COR-L47 (cell line): ENCODE measurements at regions not wholly inside any gene's neighbourhood (a gene's known extent, or its start where the extent isn't known, plus 50 kb on each side); places are given as distances from the start of the nearest gene placed in this dataset.
A peak's percentile ranks its signal among the peaks of the same experiment; 100 is the strongest.

Experiments used
- DNase-seq: peaks from one replicate; lab custom pipeline; 2025; lab: John Stamatoyannopoulos, UW

DNA sequence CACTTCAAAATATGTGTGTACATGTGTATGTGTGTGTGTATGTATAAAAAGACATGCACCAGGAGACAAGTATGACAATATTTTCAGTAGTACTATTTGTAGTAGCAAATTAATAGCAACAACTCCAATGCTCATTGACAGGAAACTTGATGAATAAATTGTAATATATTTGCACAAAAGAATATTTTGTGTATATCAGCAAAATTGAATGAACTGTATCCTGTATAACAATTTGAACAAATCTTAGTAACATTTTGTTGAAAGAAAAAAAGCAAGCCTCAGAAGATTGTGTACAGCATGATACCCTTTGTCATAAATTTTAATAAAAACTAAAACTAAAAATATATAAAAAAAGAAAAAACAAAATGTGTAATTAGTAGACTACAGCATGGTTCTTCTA, 1367.3 kb upstream of the TMEFF2 start:
- no peak for DNase-seq

DNA sequence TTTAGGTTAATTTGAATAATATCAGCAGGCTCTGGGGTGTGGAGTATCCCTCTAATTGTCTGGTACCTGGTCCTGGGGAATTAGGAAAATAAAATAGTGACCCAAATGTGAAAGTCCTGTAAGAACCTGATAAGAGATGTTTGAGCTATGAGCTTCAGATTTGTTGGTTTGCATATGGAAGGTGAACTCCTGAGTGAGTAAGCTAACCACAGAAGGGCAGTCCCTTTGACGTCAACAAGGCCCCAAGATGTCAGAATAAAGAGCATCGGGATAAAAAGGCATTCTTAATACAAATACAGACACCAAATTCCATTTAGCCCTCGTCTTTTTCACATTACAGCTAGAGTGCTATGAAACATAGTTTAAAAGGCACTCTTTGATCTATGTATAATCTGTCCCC, 1366.3 kb upstream of the TMEFF2 start:
- DNase-seq = no peak

DNA sequence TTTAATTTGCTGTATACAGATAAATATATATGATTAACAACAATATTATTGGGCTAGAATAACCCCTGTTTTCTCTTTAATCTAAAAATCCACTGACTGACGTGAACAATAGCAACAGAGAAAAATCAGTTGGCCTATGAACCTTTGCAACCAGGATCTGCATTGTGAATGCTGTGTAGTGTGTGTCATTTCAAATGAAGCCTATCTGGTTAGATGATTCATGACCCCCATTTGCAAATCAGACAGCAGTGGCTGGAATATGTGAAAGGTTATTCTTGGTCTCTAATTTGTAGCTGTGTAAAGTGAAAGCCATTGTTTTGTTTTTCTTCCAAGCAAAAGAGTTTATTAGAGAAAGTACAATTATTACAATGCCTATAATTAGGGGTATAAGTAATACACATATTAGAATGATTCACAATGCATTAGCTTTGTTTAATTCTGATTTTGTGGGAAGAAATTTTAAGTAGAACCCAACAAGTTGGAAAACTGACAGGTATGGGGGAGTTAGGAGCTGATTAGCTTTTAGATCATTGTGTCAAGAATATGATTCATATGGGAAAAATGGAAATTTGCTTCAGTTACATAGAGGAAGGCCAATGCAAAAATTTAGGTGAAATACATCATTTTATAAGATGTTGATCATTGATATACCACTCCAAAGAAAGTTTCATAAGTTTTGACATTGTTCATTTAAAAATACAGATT, 1362.2 kb upstream of the TMEFF2 start:
- DNase-seq = no peak

DNA sequence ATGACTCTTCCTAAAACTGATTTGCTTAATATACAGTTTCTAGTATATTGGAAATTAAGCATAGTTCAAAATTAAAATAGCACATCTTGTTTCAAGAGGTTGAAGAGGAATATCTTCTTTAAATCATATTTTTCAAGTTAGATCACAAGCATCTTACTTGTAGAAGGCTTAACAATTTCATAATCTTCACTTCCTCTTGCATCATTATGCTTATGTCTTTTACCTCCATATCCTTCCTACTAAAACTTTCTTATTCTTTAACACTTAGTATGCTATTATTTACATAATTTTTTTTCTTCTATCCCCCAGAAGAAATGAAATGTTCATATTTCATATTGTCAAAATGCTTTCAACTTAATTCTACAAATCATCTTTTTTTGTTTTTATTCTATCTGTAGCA, 1354.9 kb upstream of the TMEFF2 start:
- DNase-seq = no peak

DNA sequence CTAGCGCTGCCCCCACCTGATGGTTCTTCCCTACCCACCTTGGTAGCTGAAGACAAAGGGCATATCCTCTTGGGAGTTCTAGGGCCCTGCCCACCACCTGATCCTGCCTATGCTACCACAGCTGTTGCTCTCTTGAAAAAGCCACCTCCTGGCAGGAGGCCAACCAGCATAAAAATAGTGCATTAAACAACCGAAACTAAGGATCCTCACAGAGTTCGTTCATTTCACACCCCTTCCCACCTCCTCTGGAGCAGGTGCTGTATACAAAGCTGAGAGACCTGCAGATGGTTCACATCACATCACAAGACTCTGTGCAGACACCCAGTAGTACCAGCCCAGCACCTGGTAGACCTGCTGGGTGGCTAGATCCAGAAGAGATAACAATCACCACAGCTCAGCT, 1348.0 kb upstream of the TMEFF2 start:
- DNase-seq = peak; percentile 35

DNA sequence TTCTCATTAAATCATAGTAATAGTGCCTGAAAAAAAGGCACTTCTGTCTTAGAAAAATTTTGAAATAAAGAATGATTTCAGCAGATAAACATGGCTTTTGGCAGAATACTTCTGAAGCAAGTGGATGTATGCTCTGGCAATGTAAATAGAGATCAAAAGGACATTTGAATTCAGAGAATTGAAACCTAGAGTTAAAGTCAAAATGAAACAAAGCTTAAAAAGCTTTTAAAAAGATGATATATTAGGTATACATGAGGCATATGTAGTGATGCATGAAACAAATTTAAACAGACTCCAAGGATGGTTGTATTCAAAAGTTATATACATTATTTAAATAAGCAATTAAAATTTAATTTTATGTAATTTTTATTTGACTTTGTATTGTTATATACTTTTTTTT, 1344.5 kb upstream of the TMEFF2 start:
- DNase-seq = no peak

DNA sequence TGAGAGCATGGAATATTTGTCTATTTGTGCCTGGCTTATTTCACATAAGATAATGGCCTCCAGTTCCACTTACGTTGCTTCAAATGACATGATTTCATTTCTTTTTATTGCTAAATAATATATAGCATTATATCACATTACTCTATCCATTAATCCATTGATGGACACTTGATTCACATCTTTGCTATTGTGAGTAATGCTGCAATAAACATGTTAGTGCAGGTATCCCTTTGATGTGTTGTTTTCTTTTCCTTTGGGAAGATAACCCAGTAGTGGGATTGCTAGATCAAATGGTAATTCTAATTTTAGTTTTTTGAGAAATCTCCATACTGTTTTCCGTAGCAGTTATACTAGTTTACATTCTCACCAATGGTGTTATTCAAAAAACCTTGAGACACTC, 1343.3 kb upstream of the TMEFF2 start:
- DNase-seq = no peak

DNA sequence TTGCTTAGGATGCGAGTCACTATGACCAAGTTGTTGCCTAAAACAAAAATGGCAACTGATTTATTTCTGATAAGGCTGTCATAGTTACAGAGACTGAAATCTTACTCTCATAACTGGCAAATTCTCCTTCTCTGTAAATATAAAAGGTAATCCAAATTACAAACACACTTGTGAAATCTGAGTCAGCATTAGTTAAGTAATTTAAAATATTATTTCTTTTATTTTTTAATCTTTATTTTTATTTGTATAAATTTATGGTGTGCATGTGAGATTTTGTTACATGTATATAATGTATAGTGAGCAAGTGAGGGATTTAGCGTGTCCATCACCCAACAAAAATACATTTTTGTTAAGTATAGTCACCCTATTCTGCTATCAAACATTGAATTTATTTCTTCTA, 1342.8 kb upstream of the TMEFF2 start:
- DNase-seq = no peak

DNA sequence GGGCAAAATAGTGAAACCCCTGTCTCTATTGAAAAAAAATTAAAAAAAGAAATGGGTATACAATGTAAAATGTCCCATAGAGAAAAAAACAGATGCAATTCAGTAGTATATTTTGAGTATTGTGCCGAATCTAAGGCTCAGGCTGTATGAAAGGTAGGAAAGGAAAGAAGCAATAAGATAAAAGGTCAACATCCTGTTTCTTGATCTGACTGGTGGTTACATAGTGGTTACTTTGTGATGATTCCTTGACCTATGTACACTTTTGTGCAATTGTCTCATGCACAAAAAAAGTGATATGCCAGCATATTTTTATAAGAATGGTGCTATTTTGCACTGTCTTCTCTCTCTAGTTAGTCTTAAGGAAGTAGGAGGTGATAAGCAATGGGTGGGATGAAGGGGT, 1333.7 kb upstream of the TMEFF2 start:
- DNase-seq = no peak

DNA sequence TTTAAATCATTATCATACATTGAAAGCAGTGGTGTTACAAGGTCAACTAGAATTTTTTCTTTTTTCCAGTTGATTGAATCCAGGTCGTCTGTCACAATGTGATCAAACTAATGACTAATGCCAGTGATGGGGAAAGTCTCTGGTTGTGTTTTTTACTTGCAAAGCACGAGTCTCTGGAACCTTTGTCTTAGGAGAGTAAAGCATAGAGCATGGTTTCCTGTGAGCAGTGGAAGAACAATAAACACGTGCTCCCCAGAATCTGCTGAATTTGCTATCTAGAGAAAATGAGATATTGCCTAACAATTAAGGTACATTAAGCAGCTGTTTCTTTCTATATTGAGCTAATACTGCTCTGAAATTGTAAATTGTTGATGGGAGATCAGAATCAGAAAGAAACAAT, 1332.4 kb upstream of the TMEFF2 start:
- DNase-seq = no peak

DNA sequence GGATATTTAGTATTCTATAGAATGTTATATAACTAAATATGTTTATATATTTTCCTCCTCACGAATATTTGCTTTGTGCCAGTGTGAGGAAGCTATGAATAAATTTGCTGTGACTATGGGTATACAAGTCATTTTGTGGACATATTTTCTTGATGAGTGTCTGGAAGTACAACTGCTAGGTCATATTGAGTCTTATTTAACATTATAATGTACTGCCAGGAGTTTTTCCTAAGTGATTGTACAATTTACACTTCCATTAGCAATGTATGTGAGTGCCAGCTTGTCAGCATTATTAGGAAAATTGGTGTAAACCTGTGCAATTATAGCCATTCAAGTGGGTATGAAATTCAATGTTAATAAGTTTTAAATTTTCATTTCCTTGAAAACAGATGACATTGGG, 1328.9 kb upstream of the TMEFF2 start:
- no peak for DNase-seq

DNA sequence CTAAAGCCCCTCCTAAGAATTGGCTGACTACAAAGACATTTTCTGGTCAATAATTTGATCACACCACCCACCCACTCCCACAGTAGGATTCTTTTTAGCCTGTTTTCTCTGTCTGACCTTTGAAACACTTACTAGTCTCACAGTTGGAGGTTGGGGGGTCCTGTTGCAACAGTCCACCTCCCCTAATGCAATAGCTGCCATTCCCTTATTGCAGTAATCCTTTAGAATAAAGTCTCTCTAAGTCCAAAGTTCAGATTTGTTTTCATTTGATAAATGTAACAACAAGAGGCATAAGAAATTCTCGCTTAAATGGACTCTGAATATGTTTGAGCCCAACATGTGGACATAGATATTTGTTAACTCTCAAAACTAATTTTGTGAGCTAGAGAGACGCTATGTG, 1326.8 kb upstream of the TMEFF2 start:
- no peak for DNase-seq

DNA sequence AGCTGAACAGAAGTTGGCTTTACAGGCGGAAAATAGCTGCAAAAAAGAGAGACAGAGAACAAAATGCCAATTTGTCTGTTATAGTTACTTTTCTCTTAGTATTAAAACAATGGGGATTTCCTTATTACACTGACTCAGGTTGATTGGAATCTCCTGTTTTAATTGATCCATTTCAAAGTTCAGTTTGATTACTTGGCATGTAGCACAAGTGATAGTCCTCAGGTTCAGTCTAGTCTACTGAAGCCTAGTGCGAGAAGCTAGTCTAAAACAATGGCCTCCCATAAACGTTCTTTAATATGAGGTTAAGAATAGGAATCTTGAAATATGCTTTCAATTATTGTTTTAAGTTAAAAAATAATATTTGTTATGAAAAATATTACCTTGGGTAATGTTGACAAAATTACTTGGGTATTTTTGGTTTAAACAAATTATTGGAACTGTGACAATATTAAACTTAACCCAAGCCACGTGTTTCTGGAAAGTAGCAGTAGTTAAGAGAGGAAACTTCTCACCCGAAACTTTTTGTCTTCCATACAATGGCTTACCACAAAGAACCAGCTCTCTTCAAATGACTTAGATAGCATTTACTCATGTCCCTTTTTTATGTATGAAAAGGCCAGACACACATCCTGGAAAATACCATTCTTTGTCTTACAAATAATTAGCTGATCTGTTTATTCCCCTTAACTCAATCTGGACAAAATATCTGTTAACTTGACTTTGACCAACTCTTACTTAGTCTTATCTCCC, 1326.2 kb upstream of the TMEFF2 start:
- no peak for DNase-seq

DNA sequence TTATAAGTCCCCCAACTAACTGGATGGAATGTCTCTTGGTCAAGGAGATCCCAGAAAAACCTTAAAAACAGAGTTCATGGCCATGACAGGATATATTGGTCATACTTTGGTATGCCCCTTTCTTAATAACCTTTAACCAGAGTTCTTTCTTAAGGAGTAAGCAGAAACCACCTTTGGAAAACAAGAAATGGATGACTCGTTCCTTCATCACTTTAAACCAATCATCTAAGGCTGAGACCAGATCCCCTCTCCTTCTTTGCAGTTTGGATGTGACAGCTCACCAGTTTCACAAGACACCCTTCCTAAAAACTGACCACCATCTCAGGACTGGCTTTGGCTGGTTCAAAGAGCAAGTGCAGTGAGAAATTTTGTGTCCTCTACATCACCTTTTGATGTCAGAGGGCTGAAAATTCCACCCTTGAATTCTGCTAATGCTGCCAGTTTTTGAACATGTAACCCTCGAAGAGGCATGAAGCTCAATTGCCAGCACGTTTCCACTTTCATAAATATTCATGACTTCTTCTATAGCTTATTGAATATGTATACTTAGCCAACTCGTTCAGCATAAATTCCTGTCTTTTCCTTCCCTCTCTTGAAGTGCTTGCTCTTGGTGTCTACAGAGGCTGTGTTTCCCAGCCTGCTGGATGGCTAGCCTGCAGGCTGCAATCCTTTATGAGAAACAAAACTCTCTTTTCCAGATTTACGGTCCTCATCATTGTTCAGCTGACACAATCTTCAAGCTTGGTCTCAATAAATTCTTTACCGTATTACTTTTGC, 1323.5 kb upstream of the TMEFF2 start:
- no peak for DNase-seq

DNA sequence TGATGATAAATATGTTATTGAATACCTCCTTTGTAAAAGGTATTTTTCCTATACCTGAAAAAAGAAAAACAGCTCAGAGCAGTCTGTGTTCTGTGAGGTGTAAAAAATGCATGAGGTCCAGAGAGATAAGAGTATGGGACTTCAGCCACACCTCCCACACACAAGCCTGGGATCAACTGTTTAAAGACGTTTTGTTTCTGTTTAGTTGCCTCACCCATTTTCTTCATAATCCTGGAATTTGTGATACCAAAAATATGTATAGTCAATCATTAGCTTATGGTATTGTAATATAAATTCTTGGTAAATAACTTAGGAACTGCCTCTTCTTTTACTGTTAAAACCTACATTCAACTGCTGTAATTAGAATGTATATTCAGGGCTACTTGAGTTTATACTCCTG, 1322.9 kb upstream of the TMEFF2 start:
- no peak for DNase-seq

DNA sequence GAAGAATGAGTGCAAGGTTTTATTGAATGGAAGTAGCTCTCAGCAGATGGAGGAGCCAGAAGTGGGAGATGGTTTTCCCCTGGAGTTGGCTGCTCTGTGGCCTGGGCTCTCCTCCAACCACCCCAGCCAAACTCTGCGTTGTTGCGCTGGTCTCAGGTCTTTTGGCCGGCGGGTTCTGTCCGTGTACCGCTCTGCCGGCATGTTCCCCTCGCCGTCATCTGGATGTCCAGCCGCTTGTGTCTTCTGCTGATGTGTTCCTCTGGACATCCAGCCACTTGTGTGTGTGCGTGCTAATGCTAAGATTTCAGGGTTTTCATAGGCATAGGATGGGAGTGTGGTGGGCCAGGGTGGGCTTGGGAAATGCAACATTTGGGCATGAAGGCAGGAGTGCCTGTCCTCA, 1311.3 kb upstream of the TMEFF2 start:
- DNase-seq = no peak

DNA sequence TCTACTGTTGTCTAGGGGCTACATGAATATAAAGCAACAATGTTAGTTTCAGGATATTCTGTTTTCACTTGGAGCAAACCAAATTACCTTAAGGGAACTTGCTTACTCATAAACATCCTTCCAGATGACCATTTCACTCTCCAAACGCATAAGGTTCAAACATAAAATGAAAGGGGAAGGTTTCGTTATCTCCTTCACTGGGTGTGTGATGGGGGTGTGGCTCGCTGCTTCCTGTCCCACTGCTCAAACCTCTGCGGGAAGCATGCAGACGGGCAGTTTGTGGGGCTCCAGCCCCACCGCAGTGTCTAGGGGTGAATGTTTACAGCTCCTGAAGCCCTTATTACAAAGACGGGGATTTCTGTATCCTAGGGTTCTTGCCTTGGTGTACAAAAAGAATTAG, 1310.9 kb upstream of the TMEFF2 start:
- DNase-seq = no peak

DNA sequence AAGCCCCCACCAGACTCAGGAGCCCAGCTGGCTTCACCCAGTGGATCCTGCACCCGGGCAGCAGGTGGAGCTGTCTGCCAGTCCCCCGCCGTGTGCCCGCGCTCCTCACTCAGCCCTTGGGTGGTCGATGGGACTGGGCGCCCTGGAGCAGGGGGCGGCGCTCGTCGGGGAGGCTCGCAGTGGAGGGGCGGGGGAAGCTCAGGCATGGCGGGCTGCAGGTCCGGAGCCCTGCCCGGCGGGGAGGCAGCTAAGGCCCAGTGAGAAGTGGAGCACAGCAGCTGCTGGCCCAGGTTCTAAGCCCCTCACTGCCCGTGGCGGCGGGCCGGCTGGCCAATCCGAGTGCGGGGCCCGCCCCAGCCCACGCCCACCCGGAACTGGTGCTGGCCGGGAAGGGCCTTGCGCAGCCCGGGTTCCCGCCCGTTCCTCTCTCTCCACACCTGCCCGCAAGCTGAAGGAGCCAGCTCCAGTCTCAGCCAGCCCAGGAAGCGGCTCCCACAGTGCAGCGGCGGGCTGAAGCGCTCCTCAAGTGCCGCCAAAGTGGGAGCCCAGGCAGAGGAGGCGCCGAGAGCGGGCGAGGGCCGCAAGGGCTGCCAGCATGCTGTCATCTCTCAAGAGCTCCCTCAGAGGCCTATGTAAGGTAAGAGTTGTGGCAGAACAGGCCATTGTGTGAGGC, 1307.8 kb upstream of the TMEFF2 start:
- no peak for DNase-seq

DNA sequence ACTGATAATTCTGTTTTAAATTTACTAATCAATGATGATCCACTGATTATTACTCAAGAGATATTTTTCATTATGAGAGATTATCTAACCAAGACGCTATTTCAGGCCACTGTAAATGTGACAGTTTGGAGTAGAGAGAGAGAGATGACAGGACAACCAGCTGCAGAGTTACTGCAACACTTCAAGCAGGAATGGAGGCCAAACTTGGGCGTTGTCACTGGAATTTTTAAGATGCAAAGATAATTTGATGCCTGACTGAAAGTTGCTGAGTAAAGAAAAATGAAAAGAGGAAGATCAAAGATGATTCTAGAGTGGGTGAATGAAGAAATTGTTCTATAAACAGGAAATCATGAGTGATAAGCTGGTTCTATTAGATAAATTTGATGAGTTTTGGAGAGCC, 1302.1 kb upstream of the TMEFF2 start:
- no peak for DNase-seq

DNA sequence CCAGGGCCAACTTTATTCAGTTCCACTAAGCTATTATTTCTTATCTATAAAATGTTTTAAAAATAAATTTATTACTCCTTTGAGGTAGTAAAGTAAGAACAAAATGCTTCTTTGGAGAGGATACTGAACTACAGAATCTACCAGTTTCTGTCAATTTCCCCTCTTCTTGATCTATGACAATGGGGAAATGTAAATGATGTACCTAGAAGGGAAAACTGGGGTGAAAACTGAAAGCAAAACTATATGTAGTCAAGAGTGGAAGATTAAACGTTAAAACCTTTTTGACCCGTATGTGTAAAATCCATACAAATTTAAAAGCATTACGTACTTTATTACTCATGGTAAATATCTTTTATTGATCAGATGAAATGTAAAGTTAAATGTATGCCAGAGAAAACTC, 1287.8 kb upstream of the TMEFF2 start:
- DNase-seq = no peak

DNA sequence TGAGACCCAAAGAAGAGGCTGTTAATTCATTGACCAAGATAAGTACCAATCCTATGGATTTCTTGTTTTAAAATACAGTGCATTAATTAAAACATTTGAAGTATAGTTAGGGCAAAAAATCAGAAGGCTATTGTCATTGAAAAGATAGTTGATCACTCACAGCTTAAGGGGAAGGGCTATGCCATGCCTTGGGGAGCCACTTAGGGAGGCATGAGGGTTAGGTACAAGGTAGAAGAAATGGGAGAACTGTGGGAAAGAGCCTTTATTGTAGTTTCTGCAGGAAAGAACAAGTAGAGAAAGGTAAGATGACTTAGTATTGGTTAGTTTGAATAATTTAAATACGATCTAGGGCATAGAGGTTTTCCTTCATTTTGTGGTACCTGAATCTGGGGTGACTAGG, 1285.5 kb upstream of the TMEFF2 start:
- DNase-seq = no peak

DNA sequence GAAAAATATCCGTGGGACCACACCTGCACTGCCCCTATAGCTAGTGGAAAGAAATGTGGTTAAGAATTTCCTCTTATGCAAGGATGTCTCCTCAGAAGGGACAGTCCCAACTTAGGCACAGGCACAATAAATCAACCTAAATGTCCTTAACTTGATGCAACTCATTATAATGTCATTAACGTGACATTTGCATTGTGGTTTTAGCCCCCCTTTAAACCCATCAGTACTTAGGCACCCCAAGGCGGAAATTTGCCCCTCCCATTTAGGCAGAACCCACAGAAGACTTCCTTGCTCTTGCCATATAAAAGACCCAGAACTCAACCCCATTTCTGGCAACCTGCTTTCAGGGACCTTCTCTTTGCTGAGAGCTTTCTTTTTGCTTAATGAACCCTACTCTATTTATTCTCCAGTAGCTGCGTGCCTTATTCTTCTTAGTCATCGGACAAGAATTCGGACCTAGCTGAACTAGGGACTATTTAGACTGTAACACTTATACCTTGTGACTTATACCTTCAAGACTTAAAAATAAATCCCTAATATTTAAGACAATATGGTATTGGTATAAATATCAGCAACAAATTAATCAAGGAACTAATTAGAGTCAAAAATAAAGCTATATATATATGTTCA, 1281.6 kb upstream of the TMEFF2 start:
- no peak for DNase-seq
